ENCODE measurements at regions not wholly inside any gene's neighbourhood (a gene's known extent, or its start where the extent isn't known, plus 50 kb on each side); places are given as distances from the start of the nearest gene placed in this dataset.

- TF ChIP-seq YY1 (IDR thresholded peaks at IDR 0.05; ENCODE audit: insufficient read depth, insufficient read length) (no peak), SUZ12 (IDR thresholded peaks at IDR 0.05; ENCODE audit: extremely low read depth, insufficient read depth, insufficient read length) (no peak), ZNF274 (IDR thresholded peaks at IDR 0.05; ENCODE audit: low read depth, low read length) (no peak)
Observed at GRCh38 chr4:187903700-187904099, 91.9 kb upstream of the ZFP42 start.

Data from NT2/D1 (cell line).